ENCODE measurements at regions not wholly inside any gene's neighbourhood (a gene's known extent, or its start where the extent isn't known, plus 50 kb on each side); places are given as distances from the start of the nearest gene placed in this dataset.

GRCh38 chr20:43799150-43799711 lies 72.4 kb upstream of the GTSF1L start:
- no peaks in the 10 kb centered on the region for H3F3A ChIP-seq (replicated peaks; ENCODE audit: low read depth)
- H3K4me3 ChIP-seq, result no peak overlapping the region
- H3K4me1 Mint-ChIP-seq, result no peaks in the 10 kb centered on the region
- no peak overlapping the region for H2AFZ ChIP-seq
- no peak overlapping the region for H3K4me2 ChIP-seq
- H3K27me3 ChIP-seq (ENCODE audit: insufficient read depth), result no peaks in the 10 kb centered on the region
- H3K27ac Mint-ChIP-seq, result no peak overlapping the region
- no peaks in the 10 kb centered on the region for H3K79me2 ChIP-seq (replicated peaks; ENCODE audit: insufficient read depth)
- no peaks in the 10 kb centered on the region for H3K36me3 Mint-ChIP-seq (ENCODE audit: low read depth)
- 0 out of 2 replicates have a peak, but pooled peaks cover 3% of the 10 kb centered on the region for H3K9me2 ChIP-seq (ENCODE audit: insufficient read depth)
- H3K9me3 Mint-ChIP-seq, result peaks cover 25% of the 10 kb centered on the region
- no peak for TF ChIP-seq STAT1 (IDR thresholded peaks at IDR 0.05; ENCODE audit: unreplicated experiment)
- TF ChIP-seq, protein P1, sequence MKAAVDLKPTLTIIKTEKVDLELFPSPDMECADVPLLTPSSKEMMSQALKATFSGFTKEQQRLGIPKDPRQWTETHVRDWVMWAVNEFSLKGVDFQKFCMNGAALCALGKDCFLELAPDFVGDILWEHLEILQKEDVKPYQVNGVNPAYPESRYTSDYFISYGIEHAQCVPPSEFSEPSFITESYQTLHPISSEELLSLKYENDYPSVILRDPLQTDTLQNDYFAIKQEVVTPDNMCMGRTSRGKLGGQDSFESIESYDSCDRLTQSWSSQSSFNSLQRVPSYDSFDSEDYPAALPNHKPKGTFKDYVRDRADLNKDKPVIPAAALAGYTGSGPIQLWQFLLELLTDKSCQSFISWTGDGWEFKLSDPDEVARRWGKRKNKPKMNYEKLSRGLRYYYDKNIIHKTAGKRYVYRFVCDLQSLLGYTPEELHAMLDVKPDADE (IDR thresholded peaks at IDR 0.05), result no peak
- TF ChIP-seq JUNB (IDR thresholded peaks at IDR 0.05; ENCODE audit: unreplicated experiment), result no peak
- TF ChIP-seq, protein P2, sequence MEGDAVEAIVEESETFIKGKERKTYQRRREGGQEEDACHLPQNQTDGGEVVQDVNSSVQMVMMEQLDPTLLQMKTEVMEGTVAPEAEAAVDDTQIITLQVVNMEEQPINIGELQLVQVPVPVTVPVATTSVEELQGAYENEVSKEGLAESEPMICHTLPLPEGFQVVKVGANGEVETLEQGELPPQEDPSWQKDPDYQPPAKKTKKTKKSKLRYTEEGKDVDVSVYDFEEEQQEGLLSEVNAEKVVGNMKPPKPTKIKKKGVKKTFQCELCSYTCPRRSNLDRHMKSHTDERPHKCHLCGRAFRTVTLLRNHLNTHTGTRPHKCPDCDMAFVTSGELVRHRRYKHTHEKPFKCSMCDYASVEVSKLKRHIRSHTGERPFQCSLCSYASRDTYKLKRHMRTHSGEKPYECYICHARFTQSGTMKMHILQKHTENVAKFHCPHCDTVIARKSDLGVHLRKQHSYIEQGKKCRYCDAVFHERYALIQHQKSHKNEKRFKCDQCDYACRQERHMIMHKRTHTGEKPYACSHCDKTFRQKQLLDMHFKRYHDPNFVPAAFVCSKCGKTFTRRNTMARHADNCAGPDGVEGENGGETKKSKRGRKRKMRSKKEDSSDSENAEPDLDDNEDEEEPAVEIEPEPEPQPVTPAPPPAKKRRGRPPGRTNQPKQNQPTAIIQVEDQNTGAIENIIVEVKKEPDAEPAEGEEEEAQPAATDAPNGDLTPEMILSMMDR (conservative IDR thresholded peaks at IDR 0.05; ENCODE audit: low read depth in 2 of 2), result no peak
- TF ChIP-seq EZH2phosphoT487 (IDR thresholded peaks at IDR 0.05; ENCODE audit: unreplicated experiment), result no peak
- no peak for TF ChIP-seq EZH2 (IDR thresholded peaks at IDR 0.05; ENCODE audit: low read depth, unreplicated experiment)
- TF ChIP-seq, protein P3, sequence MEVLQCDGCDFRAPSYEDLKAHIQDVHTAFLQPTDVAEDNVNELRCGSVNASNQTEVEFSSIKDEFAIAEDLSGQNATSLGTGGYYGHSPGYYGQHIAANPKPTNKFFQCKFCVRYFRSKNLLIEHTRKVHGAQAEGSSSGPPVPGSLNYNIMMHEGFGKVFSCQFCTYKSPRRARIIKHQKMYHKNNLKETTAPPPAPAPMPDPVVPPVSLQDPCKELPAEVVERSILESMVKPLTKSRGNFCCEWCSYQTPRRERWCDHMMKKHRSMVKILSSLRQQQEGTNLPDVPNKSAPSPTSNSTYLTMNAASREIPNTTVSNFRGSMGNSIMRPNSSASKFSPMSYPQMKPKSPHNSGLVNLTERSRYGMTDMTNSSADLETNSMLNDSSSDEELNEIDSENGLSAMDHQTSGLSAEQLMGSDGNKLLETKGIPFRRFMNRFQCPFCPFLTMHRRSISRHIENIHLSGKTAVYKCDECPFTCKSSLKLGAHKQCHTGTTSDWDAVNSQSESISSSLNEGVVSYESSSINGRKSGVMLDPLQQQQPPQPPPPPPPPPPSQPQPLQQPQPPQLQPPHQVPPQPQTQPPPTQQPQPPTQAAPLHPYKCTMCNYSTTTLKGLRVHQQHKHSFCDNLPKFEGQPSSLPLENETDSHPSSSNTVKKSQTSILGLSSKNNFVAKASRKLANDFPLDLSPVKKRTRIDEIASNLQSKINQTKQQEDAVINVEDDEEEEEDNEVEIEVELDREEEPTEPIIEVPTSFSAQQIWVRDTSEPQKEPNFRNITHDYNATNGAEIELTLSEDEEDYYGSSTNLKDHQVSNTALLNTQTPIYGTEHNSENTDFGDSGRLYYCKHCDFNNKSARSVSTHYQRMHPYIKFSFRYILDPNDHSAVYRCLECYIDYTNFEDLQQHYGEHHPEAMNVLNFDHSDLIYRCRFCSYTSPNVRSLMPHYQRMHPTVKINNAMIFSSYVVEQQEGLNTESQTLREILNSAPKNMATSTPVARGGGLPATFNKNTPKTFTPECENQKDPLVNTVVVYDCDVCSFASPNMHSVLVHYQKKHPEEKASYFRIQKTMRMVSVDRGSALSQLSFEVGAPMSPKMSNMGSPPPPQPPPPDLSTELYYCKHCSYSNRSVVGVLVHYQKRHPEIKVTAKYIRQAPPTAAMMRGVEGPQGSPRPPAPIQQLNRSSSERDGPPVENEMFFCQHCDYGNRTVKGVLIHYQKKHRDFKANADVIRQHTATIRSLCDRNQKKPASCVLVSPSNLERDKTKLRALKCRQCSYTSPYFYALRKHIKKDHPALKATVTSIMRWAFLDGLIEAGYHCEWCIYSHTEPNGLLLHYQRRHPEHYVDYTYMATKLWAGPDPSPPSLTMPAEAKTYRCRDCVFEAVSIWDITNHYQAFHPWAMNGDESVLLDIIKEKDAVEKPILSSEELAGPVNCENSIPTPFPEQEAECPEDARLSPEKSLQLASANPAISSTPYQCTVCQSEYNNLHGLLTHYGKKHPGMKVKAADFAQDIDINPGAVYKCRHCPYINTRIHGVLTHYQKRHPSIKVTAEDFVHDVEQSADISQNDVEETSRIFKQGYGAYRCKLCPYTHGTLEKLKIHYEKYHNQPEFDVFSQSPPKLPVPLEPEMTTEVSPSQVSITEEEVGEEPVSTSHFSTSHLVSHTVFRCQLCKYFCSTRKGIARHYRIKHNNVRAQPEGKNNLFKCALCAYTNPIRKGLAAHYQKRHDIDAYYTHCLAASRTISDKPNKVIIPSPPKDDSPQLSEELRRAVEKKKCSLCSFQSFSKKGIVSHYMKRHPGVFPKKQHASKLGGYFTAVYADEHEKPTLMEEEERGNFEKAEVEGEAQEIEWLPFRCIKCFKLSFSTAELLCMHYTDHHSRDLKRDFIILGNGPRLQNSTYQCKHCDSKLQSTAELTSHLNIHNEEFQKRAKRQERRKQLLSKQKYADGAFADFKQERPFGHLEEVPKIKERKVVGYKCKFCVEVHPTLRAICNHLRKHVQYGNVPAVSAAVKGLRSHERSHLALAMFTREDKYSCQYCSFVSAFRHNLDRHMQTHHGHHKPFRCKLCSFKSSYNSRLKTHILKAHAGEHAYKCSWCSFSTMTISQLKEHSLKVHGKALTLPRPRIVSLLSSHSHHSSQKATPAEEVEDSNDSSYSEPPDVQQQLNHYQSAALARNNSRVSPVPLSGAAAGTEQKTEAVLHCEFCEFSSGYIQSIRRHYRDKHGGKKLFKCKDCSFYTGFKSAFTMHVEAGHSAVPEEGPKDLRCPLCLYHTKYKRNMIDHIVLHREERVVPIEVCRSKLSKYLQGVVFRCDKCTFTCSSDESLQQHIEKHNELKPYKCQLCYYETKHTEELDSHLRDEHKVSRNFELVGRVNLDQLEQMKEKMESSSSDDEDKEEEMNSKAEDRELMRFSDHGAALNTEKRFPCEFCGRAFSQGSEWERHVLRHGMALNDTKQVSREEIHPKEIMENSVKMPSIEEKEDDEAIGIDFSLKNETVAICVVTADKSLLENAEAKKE (CRISPR knock-in tag; IDR thresholded peaks at IDR 0.05), result no peak
- TF ChIP-seq ZNF114 (CRISPR knock-in tag; IDR thresholded peaks at IDR 0.05), result no peak
- no peak for TF ChIP-seq ZNF331 (CRISPR knock-in tag; IDR thresholded peaks at IDR 0.05; ENCODE audit: low read depth)
- no peak for TF ChIP-seq NANOG (IDR thresholded peaks at IDR 0.05; ENCODE audit: borderline replicate concordance)
- TF ChIP-seq CREB1 (CRISPR knock-in tag; IDR thresholded peaks at IDR 0.05; ENCODE audit: low read depth), result no peak
- TF ChIP-seq REST (IDR thresholded peaks at IDR 0.05; ENCODE audit: unreplicated experiment), result no peak
- no peak for TF ChIP-seq POLR2AphosphoS5 (IDR thresholded peaks at IDR 0.05; ENCODE audit: low read depth)
- no peaks in the 10 kb centered on the region for H4K20me1 ChIP-seq (replicated peaks; ENCODE audit: insufficient read depth)
- H3K27ac ChIP-seq (ENCODE audit: low read depth), result no peak overlapping the region
- ATAC-seq (no peak), DNase-seq (ENCODE audit: low spot score) (no peak)
- H3K27me3 Mint-ChIP-seq (ENCODE audit: insufficient read depth, low read depth, poor library complexity), result peaks cover 1% of the 10 kb centered on the region
- H3K36me3 ChIP-seq (ENCODE audit: insufficient read depth), result no peaks in the 10 kb centered on the region
- no peak overlapping the region for H3K4me3 Mint-ChIP-seq
- no peaks in the 10 kb centered on the region for H3K4me1 ChIP-seq (ENCODE audit: insufficient read depth)
